Panc1 (cell line): ENCODE measurements at regions not wholly inside any gene's neighbourhood (a gene's known extent, or its start where the extent isn't known, plus 50 kb on each side); places are given as distances from the start of the nearest gene placed in this dataset.

Experiments
- ATAC-seq: fragments of 200-7000 bp; cut with Tn5 transposase; 2 replicates; pipeline ENCODE4 v1.9.1; 2020; ENCODE audit warnings: mild to moderate bottlenecking, moderate library complexity
- BruUV-seq: library from RNA; stranded (reverse); fragments of 400-500 nt; replicated peaks from 2 replicates; lab custom pipeline; 2021; lab: Mats Ljungman, UMichigan
- CTCF ChIA-PET: fragments of 300-600 bp; sonication (Branson Sonifier 250); formaldehyde crosslinking; loops from one replicate; lab custom pipeline; 2022; ENCODE audit warnings: antibody characterized with exemption; lab: Charles Lee
- POLR2A ChIA-PET: fragments of 300-600 bp; sonication (Branson Sonifier 250); formaldehyde crosslinking; loops from one replicate; lab custom pipeline; 2022; ENCODE audit warnings: antibody characterized with exemption; lab: Charles Lee
- DNase-seq: peaks from one replicate; pipeline ENCODE4 v3.0.0-alpha.2; 2010; ENCODE audit warnings: low read depth, low spot score
- H3K27ac ChIP-seq: 2 replicates; pipeline ENCODE4 v1.5.1; 2011; ENCODE audit warnings: mild to moderate bottlenecking, low read length, inconsistent platforms
- H3K27me3 ChIP-seq: fragments of 200-500 bp; sonication (Bioruptor generic); 2 replicates; pipeline ENCODE4 v1.6.0; 2014; ENCODE audit warnings: low read length, inconsistent platforms; ENCODE audit not compliant: control insufficient read depth, insufficient read depth
- H3K36me3 ChIP-seq: fragments of 200-500 bp; sonication (Bioruptor generic); 2 replicates; pipeline ENCODE4 v1.5.1; 2014; ENCODE audit warnings: inconsistent platforms, mild to moderate bottlenecking, low read length, moderate library complexity; ENCODE audit not compliant: control insufficient read depth, insufficient read depth
- H3K4me1 ChIP-seq: 2 replicates; pipeline ENCODE4 v1.5.1; 2011; ENCODE audit warnings: inconsistent platforms, mild to moderate bottlenecking, low read length, moderate library complexity; ENCODE audit not compliant: control insufficient read depth, insufficient read depth
- H3K4me3 ChIP-seq, 2 experiments: 2 replicates each; pipeline ENCODE4 v1.5.1; 2011 to 2012; ENCODE audit warnings: low read depth in 2 of 2, low read length in 2 of 2, mild to moderate bottlenecking in 2 of 2, inconsistent platforms in 1 of 2, moderate library complexity in 1 of 2
- H3K9me3 ChIP-seq: fragments of 200-500 bp; sonication (Bioruptor generic); 2 replicates; pipeline ENCODE4 v1.5.1; 2014; ENCODE audit warnings: low read depth, mild to moderate bottlenecking, inconsistent platforms, low read length, moderate library complexity; ENCODE audit not compliant: control insufficient read depth, insufficient read depth
- CTCF ChIP-seq: fragments of 450-650 bp; IDR thresholded peaks from 2 replicates; pipeline ENCODE4 v1.5.1; 2017; ENCODE audit warnings: mild to moderate bottlenecking
- POLR2AphosphoS5 ChIP-seq: IDR thresholded peaks from 2 replicates; pipeline ENCODE4 v1.6.1; 2012; ENCODE audit warnings: mild to moderate bottlenecking, low read depth, low read length, moderate library complexity
- REST ChIP-seq, 2 experiments: IDR thresholded peaks; 2 replicates each; pipeline ENCODE4 v1.6.1; 2011 to 2012; ENCODE audit warnings: low read depth in 2 of 2, control low read depth in 1 of 2, low read length in 1 of 2, mild to moderate bottlenecking in 1 of 2, moderate library complexity in 1 of 2; ENCODE audit not compliant: insufficient read depth in 1 of 2
- SIN3A ChIP-seq: IDR thresholded peaks from 2 replicates; pipeline ENCODE4 v1.6.1; 2012; ENCODE audit warnings: low read depth, mild to moderate bottlenecking, low read length, moderate library complexity, borderline replicate concordance; ENCODE audit not compliant: insufficient read depth
- TCF7L2 ChIP-seq: IDR thresholded peaks from 2 replicates; pipeline ENCODE4 v1.6.1; 2011; ENCODE audit warnings: mild to moderate bottlenecking, low read depth, low read length, inconsistent platforms
- in situ Hi-C: cut with HindIII; loops from 2 replicates; pipeline ENCODE4 v1.10.0; 2016; ENCODE audit warnings: low sequenced_read_pairs, low pct_unique_long_range_greater_than_20kb
- intact Hi-C: fragments of 100-400 bp; cut with micrococcal nuclease; formaldehyde crosslinking; loops from one replicate; pipeline ENCODE4 v1.10.0; 2022; ENCODE audit not compliant: unreplicated experiment

GRCh38 chr10:8639486-8640185 lies 585.1 kb downstream of the GATA3 start:
- ATAC-seq (no peak), DNase-seq (no peak)
- TF ChIP-seq CTCF (no peak), SIN3A (no peak), TCF7L2 (no peak), POLR2AphosphoS5 (no peak)
- POLR2A ChIA-PET, result no interaction called here
- H3K9me3 ChIP-seq, result no peaks in the 10 kb centered on the region
- intact Hi-C loops (no loop called here), in situ Hi-C loops (no loop called here)
- H3K36me3 ChIP-seq, result no peaks in the 10 kb centered on the region
- no TSS peak for BruUV-seq
- H3K4me1 ChIP-seq, result no peaks in the 10 kb centered on the region
- no peak overlapping the region for H3K4me3 ChIP-seq
- H3K27me3 ChIP-seq, result no peaks in the 10 kb centered on the region
- CTCF ChIA-PET, result no interaction called here
- H3K27ac ChIP-seq, result no peak overlapping the region

- Histone ChIP-seq H3K9me3 (no peaks in the 10 kb centered on the region), H3K4me3 (no peak overlapping the region), H3K36me3 (no peaks in the 10 kb centered on the region), H3K27ac (no peak overlapping the region), H3K27me3 (no peaks in the 10 kb centered on the region), H3K4me1 (no peaks in the 10 kb centered on the region)
- no peak for TF ChIP-seq REST (IDR thresholded peaks at IDR 0.05; ENCODE audit: insufficient read depth in 1 of 2, low read depth in 2 of 2, low read length in 1 of 2)
- no peak for TF ChIP-seq TCF7L2
- TF ChIP-seq SIN3A, result no peak
- TF ChIP-seq POLR2AphosphoS5, result no peak
- TF ChIP-seq CTCF, result no peak
- POLR2A ChIA-PET, result no interaction called here
- no peak for ATAC-seq
- in situ Hi-C loops (no loop called here), intact Hi-C loops (no loop called here)
- CTCF ChIA-PET, result no interaction called here
- no TSS peak for BruUV-seq
- no peak for DNase-seq
Measured at GRCh38 chr10:8640301-8640700, 585.8 kb downstream of the GATA3 start.
